ENCODE measurements at regions not wholly inside any gene's neighbourhood (a gene's known extent, or its start where the extent isn't known, plus 50 kb on each side); places are given as distances from the start of the nearest gene placed in this dataset.

DNA sequence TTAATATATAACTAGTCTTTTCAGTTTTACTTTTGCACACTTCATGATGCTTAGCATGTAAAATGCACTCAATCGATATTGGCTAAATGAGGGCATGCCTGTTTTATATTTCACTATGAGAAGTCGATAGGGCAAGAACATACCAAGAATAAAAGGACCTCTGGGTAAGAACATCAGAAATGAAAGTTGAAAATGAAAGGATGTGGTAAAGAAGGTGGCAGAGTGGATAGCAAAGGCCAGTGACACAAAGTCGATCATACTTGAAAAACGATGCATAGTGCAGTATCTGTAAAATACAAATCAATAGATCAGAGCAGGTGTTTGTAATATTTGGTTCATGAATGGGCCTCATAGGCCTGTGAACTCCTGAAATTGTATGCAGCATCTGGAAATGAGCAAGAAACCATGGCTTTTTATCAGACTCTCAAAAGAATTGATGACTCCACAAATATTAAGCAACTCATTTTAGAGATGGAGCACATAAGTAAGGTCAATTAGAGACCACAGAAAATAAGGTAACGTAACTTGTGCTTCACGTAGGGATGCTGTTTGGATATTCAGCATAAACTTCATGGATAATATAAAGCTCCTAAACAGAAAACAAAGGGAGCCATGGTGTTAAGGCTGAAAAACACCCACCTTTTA lies 653.4 kb downstream of the NYAP2 start:
- no peaks in the 10 kb centered on the region for H3K9me3 ChIP-seq
- H3K4me3 ChIP-seq, result no peak overlapping the region
- H3K36me3 ChIP-seq, result no peaks in the 10 kb centered on the region
- TF ChIP-seq POLR2A (IDR thresholded peaks at IDR 0.05; ENCODE audit: low read depth), result no peak
- TF ChIP-seq POLR2AphosphoS5 (IDR thresholded peaks at IDR 0.05), result no peak
- TF ChIP-seq CTCF (IDR thresholded peaks at IDR 0.05), result no peak
- no peak for TF ChIP-seq EP300 (IDR thresholded peaks at IDR 0.05)
- no peak for DNase-seq (ENCODE audit: extremely low spot score)
- no peaks in the 10 kb centered on the region for H3K4me1 ChIP-seq
- no peaks in the 10 kb centered on the region for H3K27me3 ChIP-seq
- H3K27ac ChIP-seq (replicated peaks in 1 of 4), result no peak overlapping the region
- WGBS, result 90% methylated on average over 6 of the region's 6 CpGs
- intact Hi-C loops (cut with DNase I), result no loop called here

GRCh38 chr2:226050822-226051221 lies 651.3 kb downstream of the NYAP2 start:
- intact Hi-C loops (cut with DNase I), result no loop called here
- no peaks in the 10 kb centered on the region for H3K36me3 ChIP-seq
- H3K4me1 ChIP-seq, result no peaks in the 10 kb centered on the region
- no peak overlapping the region for H3K4me3 ChIP-seq
- WGBS, result 91% methylated on average over 5 of the region's 5 CpGs
- DNase-seq (ENCODE audit: extremely low spot score), result no peak
- H3K9me3 ChIP-seq, result no peaks in the 10 kb centered on the region
- no peaks in the 10 kb centered on the region for H3K27me3 ChIP-seq
- H3K27ac ChIP-seq (replicated peaks in 1 of 4), result no peak overlapping the region
- TF ChIP-seq CTCF (IDR thresholded peaks at IDR 0.05), result no peak
- no peak for TF ChIP-seq EP300 (IDR thresholded peaks at IDR 0.05)
- TF ChIP-seq POLR2AphosphoS5 (IDR thresholded peaks at IDR 0.05), result no peak
- no peak for TF ChIP-seq POLR2A (IDR thresholded peaks at IDR 0.05; ENCODE audit: low read depth)

DNA sequence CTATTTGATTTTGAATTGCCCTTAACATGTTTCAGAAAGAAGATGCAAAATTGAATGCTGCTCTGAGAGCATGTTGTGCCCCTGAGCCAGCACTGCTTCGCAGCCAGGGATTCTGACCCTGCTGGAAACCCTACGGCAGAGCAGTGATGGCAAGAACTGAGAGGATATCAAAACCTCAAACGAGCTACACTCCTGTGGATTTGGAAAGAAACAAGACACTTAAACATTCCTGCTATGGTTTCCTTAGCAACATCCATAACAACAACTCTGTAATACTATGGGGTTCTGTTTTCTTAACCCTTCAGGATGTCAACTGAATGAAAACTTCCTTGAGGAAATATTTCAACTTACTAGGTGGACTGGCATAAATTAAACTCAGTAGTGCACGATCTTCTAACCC lies 649.1 kb downstream of the NYAP2 start:
- intact Hi-C loops (cut with DNase I), result no loop called here
- Histone ChIP-seq H3K27ac (replicated peaks in 1 of 4) (no peak overlapping the region), H3K4me1 (no peaks in the 10 kb centered on the region), H3K4me3 (no peak overlapping the region), H3K27me3 (no peaks in the 10 kb centered on the region), H3K36me3 (no peaks in the 10 kb centered on the region), H3K9me3 (no peaks in the 10 kb centered on the region)
- WGBS, result 13% methylated on average over 4 of the region's 4 CpGs
- DNase-seq (ENCODE audit: extremely low spot score), result no peak
- no peak for TF ChIP-seq EP300 (IDR thresholded peaks at IDR 0.05)
- no peak for TF ChIP-seq POLR2A (IDR thresholded peaks at IDR 0.05; ENCODE audit: low read depth)
- no peak for TF ChIP-seq CTCF (IDR thresholded peaks at IDR 0.05)

DNA sequence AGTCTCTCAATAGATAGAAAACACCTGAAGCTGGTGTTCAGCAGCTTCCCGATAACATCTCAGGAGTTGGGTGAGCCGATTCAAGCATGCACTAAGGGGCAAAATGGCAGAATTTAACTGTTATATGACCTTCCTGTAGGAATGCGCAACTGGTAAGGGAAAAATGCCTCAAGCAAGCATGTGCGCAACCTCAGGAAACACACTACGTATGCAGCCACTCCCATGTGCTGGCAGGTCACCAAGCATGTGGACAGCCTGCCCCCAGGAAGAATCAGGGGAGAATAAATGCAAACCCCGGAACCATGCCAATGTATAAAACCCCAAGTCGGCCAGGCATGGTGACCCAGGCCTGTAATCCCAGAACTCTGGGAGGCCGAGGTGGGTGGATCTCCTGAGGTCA lies 645.6 kb downstream of the NYAP2 start:
- no peak for DNase-seq (ENCODE audit: extremely low spot score)
- no peak overlapping the region for H3K27ac ChIP-seq (replicated peaks in 1 of 4)
- WGBS, result 92% methylated on average over 8 of the region's 8 CpGs
- intact Hi-C loops (cut with DNase I), result no loop called here
- no peaks in the 10 kb centered on the region for H3K27me3 ChIP-seq
- H3K4me1 ChIP-seq, result no peaks in the 10 kb centered on the region
- no peaks in the 10 kb centered on the region for H3K9me3 ChIP-seq
- H3K36me3 ChIP-seq, result no peaks in the 10 kb centered on the region
- TF ChIP-seq CTCF (IDR thresholded peaks at IDR 0.05) (no peak), EP300 (IDR thresholded peaks at IDR 0.05) (no peak), POLR2AphosphoS5 (IDR thresholded peaks at IDR 0.05) (no peak), POLR2A (IDR thresholded peaks at IDR 0.05; ENCODE audit: low read depth) (no peak)
- no peak overlapping the region for H3K4me3 ChIP-seq

GRCh38 chr2:226040344-226040900 lies 640.9 kb downstream of the NYAP2 start:
- Histone ChIP-seq H3K27ac (replicated peaks in 1 of 4) (no peak overlapping the region), H3K9me3 (no peaks in the 10 kb centered on the region), H3K36me3 (no peaks in the 10 kb centered on the region), H3K27me3 (no peaks in the 10 kb centered on the region), H3K4me3 (no peak overlapping the region), H3K4me1 (no peaks in the 10 kb centered on the region)
- intact Hi-C loops (cut with DNase I), result no loop called here
- no peak for TF ChIP-seq POLR2A (IDR thresholded peaks at IDR 0.05; ENCODE audit: low read depth)
- no peak for TF ChIP-seq POLR2AphosphoS5 (IDR thresholded peaks at IDR 0.05)
- no peak for TF ChIP-seq EP300 (IDR thresholded peaks at IDR 0.05)
- TF ChIP-seq CTCF (IDR thresholded peaks at IDR 0.05), result no peak
- WGBS, result 86% methylated on average over 2 of the region's 2 CpGs
- no peak for DNase-seq (ENCODE audit: extremely low spot score)

Measured in esophagus muscularis mucosa (tissue), 4 donors.